K562 (cell line): ENCODE measurements at regions not wholly inside any gene's neighbourhood (a gene's known extent, or its start where the extent isn't known, plus 50 kb on each side); places are given as distances from the start of the nearest gene placed in this dataset.

Source experiments
- ATAC-seq: fragments of 200-7000 bp; cut with Tn5 transposase; 3 replicates; pipeline ENCODE4 v1.9.1; 2020; ENCODE audit warnings: moderate library complexity
- BruUV-seq: library from RNA; stranded (reverse); fragments of 400-500 nt; replicated peaks from 2 replicates; lab custom pipeline; 2021; lab: Mats Ljungman, UMichigan
- CTCF ChIA-PET: fragments of 300-600 bp; formaldehyde crosslinking; extraction: SDS; loops from one replicate; lab custom pipeline; 2021; ENCODE audit warnings: low intra/inter-chr PET ratio; lab: Yijun Ruan, JAX
- POLR2A ChIA-PET: fragments of 300-600, 350-650 bp; sonication (Branson Sonifier 250); formaldehyde crosslinking; extraction: SDS; loops from one replicate; lab custom pipeline; 2021; ENCODE audit warnings: antibody characterized with exemption, inconsistent platforms; lab: Yijun Ruan, JAX
- DNase-seq, 4 experiments: peaks; one replicate each; pipeline versions ENCODE4 v3.0.0 to v3.0.0-alpha.2; 2011 to 2018; ENCODE audit warnings: low spot score in 3 of 4, mixed read lengths in 3 of 4; ENCODE audit errors: extremely low read depth in 1 of 4
- FAIRE-seq: peaks from 2 replicates; lab custom pipeline; 2011; peaks lifted over from hg19 to GRCh38; lab: Jason Lieb, UNC
- H2AFZ ChIP-seq: 2 replicates; pipeline ENCODE4 v1.6.0; 2011; ENCODE audit warnings: low read depth, low read length, control low read depth, inconsistent platforms
- H3K27ac ChIP-seq: fragments of 200-600 bp; 3 replicates; pipeline ENCODE4 v1.8.0; 2011; ENCODE audit warnings: low read depth, mild to moderate bottlenecking, control low read depth, inconsistent platforms, low read length, moderate library complexity, mixed read lengths; ENCODE audit errors: extremely low read depth
- H3K27me3 ChIP-seq, 2 experiments: fragments of 300-600 bp in 1 of 2; 2 replicates in 1 of 2; 3 replicates in 1 of 2; pipeline versions ENCODE4 v1.6.0 to v1.8.0; 2011; ENCODE audit warnings: inconsistent platforms in 2 of 2, low read length in 2 of 2, mild to moderate bottlenecking in 1 of 2, mixed read lengths in 1 of 2, moderate library complexity in 1 of 2; ENCODE audit not compliant: control insufficient read depth in 2 of 2, insufficient read depth in 2 of 2
- H3K36me3 ChIP-seq: fragments of 300-600 bp; 3 replicates; pipeline ENCODE4 v1.8.0; 2011; ENCODE audit warnings: mild to moderate bottlenecking, low read length, inconsistent platforms; ENCODE audit not compliant: control insufficient read depth, insufficient read depth
- H3K4me1 ChIP-seq, 2 experiments: fragments of 200-600 bp in 1 of 2; replicated peaks in 1 of 2; 2 replicates in 1 of 2; 3 replicates in 1 of 2; pipeline versions ENCODE4 v1.5.1 to v1.8.0; 2011; ENCODE audit warnings: inconsistent platforms in 2 of 2, low read length in 2 of 2, mild to moderate bottlenecking in 1 of 2, mixed read lengths in 1 of 2, moderate library complexity in 1 of 2; ENCODE audit not compliant: control insufficient read depth in 2 of 2, insufficient read depth in 2 of 2
- H3K4me2 ChIP-seq: 2 replicates; pipeline ENCODE4 v1.6.1; 2011; ENCODE audit warnings: low read length, control low read depth, inconsistent platforms, mixed read lengths; ENCODE audit not compliant: insufficient read depth
- H3K4me3 ChIP-seq: fragments of 200-600 bp; sonication (generic), shearing (Covaris generic); 2 replicates; pipeline ENCODE4 v1.5.1; 2016; ENCODE audit warnings: control low read depth, inconsistent platforms
- H3K79me2 ChIP-seq: fragments of 200-600 bp; 3 replicates; pipeline ENCODE4 v1.8.0; 2011; ENCODE audit warnings: low read length, inconsistent platforms; ENCODE audit not compliant: control insufficient read depth, insufficient read depth
- H3K9ac ChIP-seq, 2 experiments: 2 replicates each; pipeline versions ENCODE4 v1.6.0 to v1.6.1; 2011; ENCODE audit warnings: low read depth in 2 of 2, low read length in 2 of 2, control low read depth in 1 of 2, inconsistent platforms in 1 of 2, mild to moderate bottlenecking in 1 of 2, mixed read lengths in 1 of 2; ENCODE audit not compliant: insufficient read depth in 1 of 2
- H3K9me1 ChIP-seq: one replicate; pipeline ENCODE4 v1.6.0; 2011; ENCODE audit warnings: inconsistent platforms, mild to moderate bottlenecking, low read length, moderate library complexity; ENCODE audit not compliant: control insufficient read depth, insufficient read depth
- H3K9me3 ChIP-seq: replicated peaks from 2 replicates; pipeline ENCODE4 v1.5.1; 2011; ENCODE audit warnings: low read depth, low read length, inconsistent platforms; ENCODE audit not compliant: control insufficient read depth, insufficient read depth
- H4K20me1 ChIP-seq: replicated peaks from 2 replicates; pipeline ENCODE4 v1.6.1; 2011; ENCODE audit warnings: low read length, inconsistent platforms, mixed read lengths; ENCODE audit not compliant: control insufficient read depth, insufficient read depth
- ARID3A ChIP-seq: IDR thresholded peaks from 2 replicates; pipeline ENCODE4 v1.6.1; 2012; ENCODE audit warnings: low read depth, low read length, improper control_type of control experiment, borderline replicate concordance
- POLR2AphosphoS2 ChIP-seq: IDR thresholded peaks from 2 replicates; pipeline ENCODE4 v1.6.1; 2012; ENCODE audit warnings: low read length, improper control_type of control experiment
- TBP ChIP-seq: optimal IDR thresholded peaks from 2 replicates; pipeline ENCODE3; 2011; ENCODE audit warnings: low read depth, low read length, improper control_type of control experiment
- ZNF253 ChIP-seq: fragments of 250-450 bp; sonication (Bioruptor Pico); conservative IDR thresholded peaks from 2 replicates; pipeline ENCODE4 v1.6.1; 2021; ENCODE audit warnings: mild to moderate bottlenecking
- ZNF589 ChIP-seq: fragments of 200-800 bp; sonication (Bioruptor generic); IDR thresholded peaks from 2 replicates; pipeline ENCODE4 v1.6.1; 2016; ENCODE audit warnings: low read depth, missing genetic modification characterization, missing compliant biosample characterization
- ZNF780A ChIP-seq: fragments of 250-450 bp; sonication (Bioruptor Pico); IDR thresholded peaks from 2 replicates; pipeline ENCODE4 v1.5.0; 2021; ENCODE audit warnings: mild to moderate bottlenecking
- WGBS: fragments of 100-300 bp; shearing (Covaris generic); methylation state at CpG from one replicate; pipeline ENCODE4 v1.1.6; 2016; ENCODE audit warnings: low coverage, mixed read lengths; ENCODE audit not compliant: insufficient coverage; ENCODE audit errors: missing lambda C conversion rate; 5-methylcytosine and 5-hydroxymethylcytosine counted together
- in situ Hi-C: fragments of 300-500 bp; cut with MboI; formaldehyde crosslinking; loops from 4 replicates; pipeline ENCODE4 v1.15.0; 2018; ENCODE audit warnings: inconsistent platforms, mixed read lengths
- intact Hi-C: fragments of 100-400 bp; cut with micrococcal nuclease; formaldehyde crosslinking; loops from 2 replicates; pipeline ENCODE4 v1.14.2; 2022
- TF ChIP-seq, protein P1 (sequence below): fragments of 450-650 bp; IDR thresholded peaks from 2 replicates; pipeline ENCODE4 v1.6.1; 2016; ENCODE audit warnings: low read depth, mild to moderate bottlenecking, moderate library complexity

GRCh38 chr5:39497322-39497721 is 72.5 kb upstream of the DAB2 start:
- FAIRE-seq = no peak
- no peaks in the 10 kb centered on the region for H3K9me1 ChIP-seq
- in situ Hi-C loops = no loop called here
- no peaks in the 10 kb centered on the region for H3K9me3 ChIP-seq
- BruUV-seq = no TSS peak
- intact Hi-C loops = no loop called here
- H4K20me1 ChIP-seq = no peaks in the 10 kb centered on the region
- no peak for DNase-seq
- no peak overlapping the region for H3K27ac ChIP-seq
- ChIA-PET POLR2A (no interaction called here), CTCF (no interaction called here)
- H3K4me2 ChIP-seq = no peak overlapping the region
- H2AFZ ChIP-seq = no peak overlapping the region
- H3K36me3 ChIP-seq = no peaks in the 10 kb centered on the region
- ATAC-seq = no peak
- no peaks in the 10 kb centered on the region; a peak in 2 of 5 replicates for H3K4me1 ChIP-seq
- H3K79me2 ChIP-seq = no peaks in the 10 kb centered on the region
- H3K4me3 ChIP-seq = no peak overlapping the region
- TF ChIP-seq POLR2AphosphoS2 (no peak), ZNF780A (CRISPR knock-in tag) (no peak), ARID3A (no peak), ZNF589 (CRISPR knock-in tag) (no peak), ZNF253 (CRISPR knock-in tag) (no peak), TBP (no peak)
- TF ChIP-seq, protein P1, sequence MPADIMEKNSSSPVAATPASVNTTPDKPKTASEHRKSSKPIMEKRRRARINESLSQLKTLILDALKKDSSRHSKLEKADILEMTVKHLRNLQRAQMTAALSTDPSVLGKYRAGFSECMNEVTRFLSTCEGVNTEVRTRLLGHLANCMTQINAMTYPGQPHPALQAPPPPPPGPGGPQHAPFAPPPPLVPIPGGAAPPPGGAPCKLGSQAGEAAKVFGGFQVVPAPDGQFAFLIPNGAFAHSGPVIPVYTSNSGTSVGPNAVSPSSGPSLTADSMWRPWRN = no peak
- WGBS = 0% methylated on average over 4 of the region's 4 CpGs
- H3K27me3 ChIP-seq = no peaks in the 10 kb centered on the region
- H3K9ac ChIP-seq = no peak overlapping the region
